COLO668 (cell line): ENCODE measurements at regions not wholly inside any gene's neighbourhood (a gene's known extent, or its start where the extent isn't known, plus 50 kb on each side); places are given as distances from the start of the nearest gene placed in this dataset.

ENCODE experiments used
- DNase-seq: peaks from one replicate; lab custom pipeline; 2025; ENCODE audit not compliant: unreplicated experiment; lab: John Stamatoyannopoulos, UW

DNA sequence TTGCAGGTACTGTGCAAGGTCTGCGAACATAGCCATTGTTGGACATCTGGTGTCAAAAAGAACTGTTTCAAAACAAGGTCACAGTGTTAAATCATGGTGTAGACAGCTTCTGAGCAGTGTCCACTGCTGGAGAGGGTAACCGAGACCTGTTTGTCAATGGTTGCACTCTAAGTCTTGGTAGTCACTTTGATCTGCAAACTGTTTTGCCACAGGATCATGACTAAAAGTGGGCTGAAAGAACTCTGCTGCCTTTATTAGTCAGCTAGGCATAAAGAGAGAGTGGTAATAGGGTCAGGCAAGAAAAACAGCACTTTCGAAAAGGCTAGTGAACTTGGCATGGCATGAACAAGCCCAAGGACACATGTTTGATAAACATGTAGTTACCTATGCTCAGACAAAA is 552.3 kb upstream of the CITED2 start:
- no peak for DNase-seq

DNA sequence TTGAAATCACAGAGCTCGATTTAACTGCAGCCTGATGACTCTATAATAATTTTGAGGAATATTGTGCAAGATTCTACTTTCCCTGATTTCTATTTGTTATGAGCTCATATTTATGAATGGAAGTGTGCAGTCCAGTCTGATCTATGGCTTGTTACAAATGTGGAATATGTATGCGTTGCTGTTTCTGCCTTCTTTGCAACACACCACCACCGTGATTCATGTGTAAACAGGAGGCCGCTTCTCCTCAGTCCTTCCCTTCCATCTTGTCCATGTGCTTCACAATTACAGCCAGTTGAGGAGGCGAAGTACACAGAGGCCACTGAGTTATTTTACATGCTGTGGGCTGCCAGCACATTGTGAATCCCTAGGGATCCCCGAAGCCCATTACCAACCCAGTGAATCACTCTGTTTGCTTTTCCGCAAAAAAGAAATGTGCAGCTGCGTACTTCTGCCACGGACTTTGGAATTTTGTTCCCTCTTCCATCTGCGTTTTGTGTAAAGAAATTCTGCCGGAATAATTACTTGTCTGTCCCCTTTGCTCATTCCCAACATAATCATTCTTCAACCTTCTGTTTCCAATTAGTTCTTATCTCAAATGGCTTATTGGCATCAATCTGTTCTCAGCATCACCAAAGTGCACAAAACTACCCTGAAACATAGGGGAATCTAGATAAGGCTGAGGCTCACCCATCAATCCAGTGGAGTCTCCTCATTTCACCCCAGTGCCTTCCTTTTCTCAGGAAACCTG is 551.6 kb upstream of the CITED2 start:
- DNase-seq, result peak; percentile 7

DNA sequence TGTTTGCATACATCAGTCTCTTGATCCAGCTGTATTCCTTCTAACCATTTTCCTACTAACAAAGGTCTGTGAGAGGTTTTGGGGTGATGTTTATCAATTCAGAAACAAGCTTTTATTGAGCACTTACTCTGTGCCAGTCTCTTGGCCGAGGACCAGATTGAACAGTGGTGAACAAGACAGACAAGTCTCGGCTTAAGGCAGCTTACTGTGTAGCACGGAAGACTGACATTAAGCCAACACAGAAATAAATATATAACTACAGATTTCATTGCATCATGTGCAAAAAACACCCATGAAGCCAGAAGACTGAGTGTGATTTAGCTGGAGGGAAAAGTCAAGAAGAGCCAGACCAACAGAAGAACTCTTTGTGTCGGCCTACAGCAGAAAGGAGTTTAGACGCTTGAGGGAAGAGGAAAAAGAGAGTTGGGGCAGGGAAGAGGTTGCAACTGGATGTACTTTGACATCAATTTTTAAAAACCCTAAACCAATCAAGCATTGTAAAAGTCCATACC is 549.6 kb upstream of the CITED2 start:
- DNase-seq, result no peak

DNA sequence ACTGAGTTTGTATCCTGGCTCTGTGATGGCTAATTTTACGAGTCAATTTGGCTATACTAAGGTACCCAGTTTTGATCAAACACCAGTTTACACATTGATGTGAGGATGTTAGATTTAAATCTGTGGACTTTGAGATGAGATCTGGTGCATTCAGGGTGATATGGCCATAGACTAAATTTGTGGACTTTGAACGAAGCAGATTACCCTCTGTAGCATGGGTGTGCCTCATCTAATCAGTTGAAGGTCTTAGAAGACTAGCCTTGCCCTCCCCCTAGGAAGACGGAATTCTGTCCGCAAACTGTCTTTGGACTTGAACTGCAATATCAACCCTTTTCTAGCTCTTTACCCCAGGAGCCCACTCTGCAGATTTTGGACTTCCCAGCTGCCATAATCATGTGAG is 547.8 kb upstream of the CITED2 start:
- DNase-seq, result no peak

DNA sequence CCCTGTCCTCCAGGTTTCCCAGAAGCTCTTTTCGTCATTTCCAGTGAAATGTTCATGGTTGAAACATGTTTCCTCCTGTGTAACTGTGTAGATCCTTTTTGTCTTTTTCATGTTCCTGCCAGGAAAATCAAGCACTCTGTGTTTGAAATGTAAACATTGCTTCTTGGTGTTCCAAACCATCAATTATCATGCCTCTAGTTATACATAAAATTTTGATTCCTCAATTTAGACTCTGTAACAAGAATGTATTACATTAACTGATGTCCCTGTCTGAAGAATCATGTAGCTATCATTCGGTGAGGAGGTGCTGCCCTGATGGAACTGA is 546.3 kb upstream of the CITED2 start:
- DNase-seq, result no peak

DNA sequence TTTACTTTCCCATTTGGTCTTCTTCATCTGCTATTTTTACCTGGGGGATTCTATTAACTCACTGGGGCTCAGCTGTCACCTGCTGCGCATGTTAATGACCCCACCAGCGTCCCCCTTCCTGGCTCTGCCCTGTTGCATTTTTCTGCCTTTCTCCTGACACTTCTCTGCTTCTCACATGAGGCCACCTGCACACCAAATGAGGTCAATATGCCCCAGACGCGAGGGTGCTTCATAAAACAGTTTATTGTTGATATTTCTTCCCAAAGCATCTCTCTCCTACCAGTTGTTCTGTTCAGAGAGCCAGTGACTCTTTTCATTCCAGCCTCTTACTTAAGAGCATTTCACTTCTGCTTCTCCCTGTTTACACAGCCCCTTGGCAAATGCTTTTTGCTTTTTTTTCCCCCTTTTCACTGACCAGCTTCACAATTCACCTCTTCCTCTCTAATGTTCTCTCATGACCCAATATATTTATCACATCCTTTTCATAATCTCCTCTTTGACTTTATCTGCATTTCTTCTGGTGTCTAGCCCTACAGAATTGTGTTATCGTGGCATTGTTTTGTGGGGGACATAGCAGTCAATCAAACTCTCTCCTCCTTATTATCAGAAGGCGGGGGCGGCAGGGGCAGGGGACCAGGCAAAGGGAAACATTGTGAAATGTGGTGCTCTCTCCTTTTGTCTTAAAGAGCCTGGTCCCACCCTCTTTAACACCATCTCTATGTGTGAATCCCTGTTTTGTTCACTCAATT is 545.8 kb upstream of the CITED2 start:
- DNase-seq, result no peak

DNA sequence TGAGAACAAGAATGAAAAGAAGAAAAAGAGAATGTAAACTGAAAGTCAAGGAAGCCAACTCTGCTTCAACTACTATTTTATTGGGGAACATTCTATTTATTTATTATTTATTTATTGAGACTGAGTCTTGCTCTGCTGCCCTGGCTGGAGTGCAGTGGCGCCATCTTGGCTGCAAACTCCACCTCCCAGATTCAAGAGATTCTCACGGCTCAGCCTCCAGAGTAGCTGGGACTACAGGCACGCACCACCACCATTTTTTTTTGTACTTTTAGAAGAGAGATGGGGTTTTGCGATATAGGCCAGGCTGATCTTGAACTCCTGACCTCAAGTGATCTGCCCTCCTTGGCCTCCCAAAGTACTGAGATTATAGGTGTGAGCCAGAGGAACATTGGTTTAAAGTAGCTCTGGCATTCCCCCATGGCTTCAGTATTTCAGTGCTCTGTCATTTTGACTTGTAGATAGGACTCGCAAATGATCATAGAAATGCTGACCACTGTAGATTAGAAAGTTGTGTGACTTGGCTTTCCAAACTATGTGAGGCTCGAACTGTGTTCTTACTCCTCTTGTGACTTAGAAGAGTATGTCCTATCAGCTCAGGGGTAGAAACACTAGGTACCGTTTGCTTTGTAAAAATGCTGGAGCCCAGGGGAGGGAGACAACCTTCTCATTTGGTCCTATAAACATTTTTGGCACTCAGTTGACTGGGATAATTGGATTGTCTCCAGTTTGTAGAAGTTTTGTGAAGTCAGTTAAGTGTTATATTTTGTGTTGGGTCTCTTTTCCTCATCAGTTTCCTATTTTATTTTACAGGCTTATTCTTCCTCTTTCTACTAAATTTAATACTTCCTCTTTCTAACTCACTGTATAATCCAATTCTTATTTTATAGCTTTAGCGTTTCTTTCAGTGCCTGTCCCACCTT is 544.9 kb upstream of the CITED2 start:
- DNase-seq, result no peak

DNA sequence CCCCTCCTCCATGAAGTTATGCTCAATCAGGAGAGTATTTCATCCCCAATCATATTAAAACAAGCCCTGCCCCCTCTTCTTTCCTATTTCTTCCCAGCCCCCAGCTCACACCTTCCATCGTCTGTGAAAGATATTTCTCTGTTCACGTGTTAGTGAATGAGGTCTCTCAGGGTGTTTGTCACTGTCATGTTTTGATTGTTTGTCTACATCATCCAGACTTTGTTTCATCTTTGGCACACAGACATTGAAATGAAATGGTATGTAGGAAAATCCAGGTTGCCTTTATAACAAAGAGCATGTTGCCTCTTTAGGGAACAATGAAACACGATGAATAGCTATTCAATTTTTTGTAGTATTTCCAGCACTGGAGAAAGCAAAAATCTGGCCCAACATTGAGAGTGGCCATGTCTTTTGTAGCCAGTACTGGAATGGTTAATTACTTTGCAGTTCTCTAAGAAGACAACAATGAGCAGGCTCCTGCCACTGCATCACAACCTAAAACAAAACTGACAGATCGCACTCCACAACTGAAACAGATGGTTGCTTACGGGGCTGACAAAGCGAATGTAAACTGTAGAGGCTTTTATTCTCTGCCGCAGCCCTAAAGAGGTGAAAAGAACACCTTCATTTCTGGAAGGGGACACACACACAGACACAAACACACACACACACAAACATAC is 543.6 kb upstream of the CITED2 start:
- no peak for DNase-seq

DNA sequence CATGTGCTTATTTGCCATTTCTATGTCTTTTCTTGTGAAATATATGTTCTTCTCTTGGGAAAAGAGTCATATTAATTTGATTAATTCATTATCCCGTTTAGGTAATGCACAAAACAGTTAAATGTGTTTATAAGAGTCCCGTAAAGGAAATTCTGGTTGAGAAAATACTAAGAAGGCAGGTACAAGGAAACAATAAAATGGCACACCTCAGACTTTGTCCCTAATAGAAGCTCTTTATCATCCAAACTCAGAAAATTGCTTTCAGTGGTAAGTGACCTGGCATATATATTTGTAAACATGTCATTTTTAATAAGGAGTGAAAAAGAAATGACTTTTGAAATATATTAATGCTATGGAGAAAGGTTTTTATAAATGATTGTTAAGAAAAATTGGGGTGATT is 540.5 kb upstream of the CITED2 start:
- DNase-seq, result no peak

DNA sequence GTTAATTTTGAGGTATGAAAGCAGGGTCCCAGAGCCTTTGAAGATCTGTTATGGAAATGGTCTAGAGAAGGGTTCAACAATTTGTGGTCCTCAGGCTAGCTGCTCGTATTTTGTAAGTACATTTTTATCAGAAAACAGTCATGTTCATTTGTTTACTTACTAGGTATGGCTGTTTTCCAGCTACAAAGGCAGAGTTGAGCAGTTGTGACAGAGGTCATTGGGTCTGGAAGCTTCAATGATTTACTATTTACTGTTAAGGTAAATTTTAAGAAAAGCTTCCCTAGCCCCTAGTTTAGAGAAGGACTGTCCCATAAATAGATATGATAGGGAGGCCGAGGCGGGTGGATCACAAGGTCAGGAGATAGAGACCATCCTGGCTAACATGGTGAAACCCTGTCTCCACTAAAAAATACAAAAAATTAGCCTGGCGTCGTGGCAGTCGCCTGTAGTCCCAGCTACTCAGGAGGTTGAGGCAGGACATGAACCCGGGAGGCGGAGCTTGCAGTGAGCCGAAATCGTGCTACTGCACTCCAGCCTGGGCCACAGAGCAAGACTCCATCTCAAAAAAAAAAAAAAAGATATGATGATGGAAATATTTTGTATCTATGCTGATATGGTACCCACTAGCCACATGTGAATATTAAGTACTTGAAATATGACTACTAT is 538.4 kb upstream of the CITED2 start:
- DNase-seq, result no peak

DNA sequence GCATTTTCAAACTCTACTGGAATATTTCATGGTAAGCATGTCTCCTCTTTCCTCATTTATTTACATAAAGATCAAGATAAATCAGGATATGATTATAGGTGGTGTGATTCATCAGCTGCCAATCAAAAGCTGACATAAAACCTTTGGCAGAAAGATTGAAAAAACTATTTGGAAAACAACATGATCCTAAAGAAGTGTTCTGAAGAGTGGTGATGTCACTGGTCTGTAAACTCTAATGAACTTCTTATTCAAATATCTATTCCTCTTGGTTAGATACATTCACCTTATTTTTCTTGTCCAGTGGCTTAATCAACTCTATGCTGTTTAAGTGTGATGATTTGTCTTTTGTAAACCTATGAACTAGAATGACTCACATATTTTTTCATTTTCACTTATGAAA is 535.5 kb upstream of the CITED2 start:
- no peak for DNase-seq

DNA sequence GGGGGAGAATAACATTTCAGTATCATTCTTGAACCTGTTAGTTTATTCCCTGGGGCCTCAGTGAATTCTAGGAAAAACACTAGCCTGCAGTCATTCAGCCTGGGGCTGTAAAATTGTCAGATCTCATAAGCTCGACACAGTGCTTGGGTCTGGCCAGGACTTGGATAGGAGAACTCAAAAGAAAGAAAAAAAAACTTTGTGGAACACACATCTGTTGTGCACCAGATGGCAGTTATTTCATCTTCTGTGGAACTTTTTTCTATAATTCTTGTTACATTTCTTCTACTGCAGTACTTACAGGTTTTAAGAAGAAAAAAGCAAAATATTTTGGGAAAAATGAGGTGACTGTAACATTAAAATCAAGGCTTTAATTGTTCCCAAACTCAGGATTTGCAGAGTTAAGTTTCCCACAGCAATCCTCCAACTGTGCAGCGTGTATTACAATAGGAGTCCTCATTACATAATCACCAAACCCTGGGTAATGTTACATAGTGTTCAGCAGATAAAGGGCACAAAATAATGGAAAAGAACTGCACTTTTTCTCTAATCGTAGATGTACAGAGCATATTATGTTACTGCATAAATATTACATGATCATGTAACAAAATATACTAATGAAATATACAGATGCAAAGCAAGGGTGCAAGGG is 531.1 kb upstream of the CITED2 start:
- no peak for DNase-seq

DNA sequence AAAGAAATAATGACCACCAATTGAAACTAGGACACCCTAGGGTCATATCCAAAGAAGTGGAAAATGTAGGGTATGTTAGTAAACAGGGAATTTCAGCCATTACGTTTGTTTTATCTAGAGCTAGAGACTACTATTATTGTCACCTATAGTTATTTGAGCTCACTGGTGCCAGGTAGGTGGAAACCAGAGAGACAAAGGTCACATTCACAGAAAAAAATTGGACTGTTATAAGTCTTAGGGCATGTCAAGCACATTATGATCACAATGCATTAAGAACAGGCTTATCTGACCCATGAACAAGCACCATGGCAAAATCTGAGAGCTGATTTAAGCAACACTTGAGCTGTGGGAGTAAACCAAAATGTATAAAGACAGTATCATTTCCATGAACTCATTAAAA is 530.1 kb upstream of the CITED2 start:
- DNase-seq, result no peak

DNA sequence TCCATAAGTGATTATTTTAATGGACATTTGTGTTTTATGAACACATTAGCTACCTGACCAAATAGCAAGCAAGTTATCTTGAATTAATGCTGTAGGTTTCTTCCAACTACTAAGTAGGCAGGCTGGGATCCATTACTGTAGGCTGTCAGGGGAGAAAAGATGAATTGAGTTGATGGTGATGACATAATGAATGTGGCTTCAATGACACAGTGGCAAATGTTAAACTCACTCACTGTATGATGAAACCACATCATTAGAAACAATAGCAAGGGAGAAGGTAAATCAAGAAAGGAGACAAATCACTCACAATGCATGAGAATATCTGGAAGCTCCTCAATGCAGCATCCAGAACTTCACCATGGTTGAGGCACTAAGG is 529.7 kb upstream of the CITED2 start:
- no peak for DNase-seq

DNA sequence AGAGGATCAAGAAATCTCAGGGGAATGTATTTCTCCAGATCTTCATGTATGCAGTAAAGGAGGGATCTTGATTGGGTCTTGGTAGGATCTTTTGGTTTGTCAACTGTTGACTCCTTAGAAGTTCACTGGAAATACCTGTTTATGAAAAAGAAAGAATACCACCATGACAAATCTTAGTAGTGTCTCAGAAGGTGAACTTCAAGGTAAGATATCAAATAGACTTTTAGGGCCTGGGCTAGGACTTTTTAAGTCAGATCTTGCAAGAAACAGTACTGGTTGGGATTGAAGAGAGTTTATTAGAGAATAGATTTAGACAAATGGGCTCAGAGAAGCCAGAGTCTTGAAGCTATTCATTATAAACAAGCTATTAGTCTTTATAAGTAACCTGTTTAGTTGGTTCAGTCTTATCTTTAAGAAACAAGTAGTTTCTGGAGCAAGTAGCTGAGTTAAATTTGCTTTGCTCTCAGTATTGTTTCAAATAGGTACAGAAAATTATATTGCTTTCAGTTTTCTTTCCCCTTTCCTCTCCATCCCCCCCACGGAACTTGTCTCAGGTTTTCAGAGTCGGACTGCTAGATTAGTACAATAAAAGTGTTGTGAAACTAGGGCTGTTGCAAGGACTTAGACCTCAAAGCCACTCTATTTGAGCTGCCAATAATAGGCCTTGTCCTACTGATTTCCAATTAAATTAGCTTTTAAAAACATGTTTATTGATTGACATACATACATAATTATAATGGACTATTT is 529.1 kb upstream of the CITED2 start:
- DNase-seq, result no peak

DNA sequence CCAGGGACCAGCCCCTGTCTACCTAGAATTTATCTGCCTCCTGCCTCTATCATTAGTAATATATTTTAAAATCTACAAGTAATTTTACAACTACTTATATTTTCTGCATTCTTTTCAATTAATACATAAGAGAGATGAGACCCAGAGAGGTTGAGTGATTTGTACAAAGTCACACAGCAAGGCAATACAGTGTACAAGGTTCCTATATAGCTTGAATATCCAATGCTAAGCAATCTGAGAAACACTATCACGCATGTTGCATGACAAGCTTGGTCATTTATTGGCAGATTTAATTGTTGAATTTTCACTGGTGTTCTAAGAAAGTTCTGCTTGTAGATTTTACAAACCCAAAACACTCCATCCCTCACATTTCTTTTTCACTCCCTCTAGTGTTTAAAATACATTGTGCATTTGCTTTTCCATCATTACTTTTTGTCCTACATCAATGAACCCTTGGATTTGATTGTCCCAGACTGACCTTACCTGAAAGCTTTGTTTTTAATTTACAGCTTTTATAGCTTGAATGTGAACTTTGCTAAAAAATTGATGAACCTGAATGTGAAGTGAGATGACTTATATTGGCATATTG is 520.9 kb upstream of the CITED2 start:
- no peak for DNase-seq

DNA sequence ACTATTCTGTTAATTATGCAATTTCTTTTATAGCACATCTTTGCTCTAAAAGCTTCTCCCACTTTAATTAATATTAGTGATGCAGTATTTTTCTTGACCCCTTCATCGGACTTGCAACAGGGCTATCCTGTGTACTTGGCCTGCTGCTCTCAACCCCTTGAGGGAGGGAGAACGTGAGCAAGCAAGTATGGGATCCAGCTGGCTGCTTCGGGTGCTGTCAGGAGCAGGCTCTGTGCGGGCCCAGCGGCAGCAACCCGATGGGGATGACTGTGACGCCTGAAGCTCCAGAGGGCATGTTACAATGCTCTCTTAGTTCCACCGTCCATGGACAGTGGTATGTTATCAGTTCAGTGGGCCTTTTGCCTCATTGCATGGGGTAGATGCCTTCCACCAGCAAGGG is 519.8 kb upstream of the CITED2 start:
- DNase-seq, result no peak

DNA sequence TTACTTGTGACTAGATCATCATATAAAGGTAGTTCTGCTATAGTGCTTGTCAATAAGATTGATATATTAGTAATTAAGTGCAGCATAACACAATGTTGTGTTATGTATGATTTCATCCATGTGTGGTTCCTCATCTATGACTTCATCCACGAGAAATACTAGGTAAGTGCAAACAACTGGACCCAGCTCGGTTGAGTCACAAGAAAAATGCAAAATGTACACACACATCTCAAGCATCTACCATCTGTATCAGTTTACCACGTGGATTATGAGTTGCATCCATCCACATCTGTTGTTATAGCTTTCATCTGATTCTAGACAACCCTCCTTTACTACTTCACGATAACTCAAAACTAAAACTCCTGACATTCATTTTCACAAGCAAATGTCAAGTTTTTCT is 517.0 kb upstream of the CITED2 start:
- DNase-seq, result no peak

DNA sequence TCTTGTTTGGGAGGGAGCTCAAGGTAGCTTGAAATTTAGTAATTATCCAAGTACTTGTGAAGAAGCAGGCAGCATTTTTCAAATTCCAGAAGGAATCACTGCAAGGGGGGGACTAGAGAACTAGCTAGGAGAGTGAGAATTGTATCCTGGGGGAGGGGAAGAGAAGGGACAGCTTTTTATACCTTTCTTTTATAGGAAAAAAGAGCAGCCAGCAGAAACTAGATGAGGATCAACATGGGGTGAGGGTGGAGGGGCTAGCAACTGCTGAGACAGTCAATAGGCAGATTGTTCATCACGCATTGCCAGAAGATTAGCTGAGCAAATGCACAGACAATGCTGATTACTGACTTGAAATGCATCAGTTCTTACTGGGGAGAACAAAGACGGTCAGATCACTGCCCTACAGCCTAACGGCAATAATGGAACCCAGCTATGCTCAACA is 514.3 kb upstream of the CITED2 start:
- DNase-seq, result no peak
